MM.1S (cell line): ENCODE measurements at regions not wholly inside any gene's neighbourhood (a gene's known extent, or its start where the extent isn't known, plus 50 kb on each side); places are given as distances from the start of the nearest gene placed in this dataset.

Source experiments
- DNase-seq: peaks from one replicate; pipeline ENCODE4 v3.0.0-alpha.2; 2015
- H2AFZ ChIP-seq: fragments of 300-600 bp; sonication (generic); 2 replicates; pipeline ENCODE4 v1.6.0; 2016; ENCODE audit warnings: antibody characterized with exemption, low read length
- H3F3A ChIP-seq: fragments of 300-600 bp; sonication (generic); 2 replicates; pipeline ENCODE4 v1.6.1; 2016; ENCODE audit warnings: mild to moderate bottlenecking, antibody characterized with exemption, low read length, moderate library complexity, mixed read lengths; ENCODE audit not compliant: insufficient read depth
- H3K27ac ChIP-seq: fragments of 300-600 bp; sonication (generic); 2 replicates; pipeline ENCODE4 v1.5.1; 2016; ENCODE audit warnings: mild to moderate bottlenecking, low read length
- H3K27me3 ChIP-seq: fragments of 300-600 bp; sonication (generic); replicated peaks from 2 replicates; pipeline ENCODE4 v1.6.0; 2016; ENCODE audit warnings: low read length; ENCODE audit not compliant: insufficient read depth
- H3K36me3 ChIP-seq: fragments of 300-600 bp; sonication (generic); replicated peaks from 2 replicates; pipeline ENCODE4 v1.6.1; 2016; ENCODE audit warnings: mild to moderate bottlenecking, low read length, mixed read lengths; ENCODE audit not compliant: insufficient read depth
- H3K4me1 ChIP-seq: fragments of 300-600 bp; sonication (generic); 2 replicates; pipeline ENCODE4 v1.6.1; 2016; ENCODE audit warnings: low read length, mixed read lengths
- H3K4me2 ChIP-seq: fragments of 300-600 bp; sonication (generic); 2 replicates; pipeline ENCODE4 v1.6.0; 2016; ENCODE audit warnings: low read depth, low read length
- H3K4me3 ChIP-seq: fragments of 300-600 bp; sonication (generic); 2 replicates; pipeline ENCODE4 v1.5.1; 2016; ENCODE audit warnings: low read length, mixed read lengths
- H3K79me2 ChIP-seq: fragments of 300-600 bp; sonication (generic); 2 replicates; pipeline ENCODE4 v1.6.1; 2016; ENCODE audit warnings: mixed run types, low read length, mixed read lengths
- H3K9ac ChIP-seq: fragments of 300-600 bp; sonication (generic); 2 replicates; pipeline ENCODE4 v1.6.1; 2016; ENCODE audit warnings: low read length, mixed read lengths
- H3K9me2 ChIP-seq: fragments of 300-600 bp; sonication (generic); replicated peaks from 2 replicates; pipeline ENCODE4 v1.6.1; 2016; ENCODE audit warnings: mild to moderate bottlenecking, low read length, mixed read lengths; ENCODE audit not compliant: insufficient read depth
- H3K9me3 ChIP-seq: fragments of 300-600 bp; sonication (generic); replicated peaks from 2 replicates; pipeline ENCODE4 v1.6.1; 2016; ENCODE audit warnings: mild to moderate bottlenecking, low read length, mixed read lengths; ENCODE audit not compliant: insufficient read depth
- H4K20me1 ChIP-seq: fragments of 300-600 bp; sonication (generic); 2 replicates; pipeline ENCODE4 v1.6.1; 2016; ENCODE audit warnings: mild to moderate bottlenecking, low read length, moderate library complexity, mixed read lengths; ENCODE audit not compliant: insufficient read depth
- EZH2 ChIP-seq: fragments of 300-600 bp; sonication (generic); optimal IDR thresholded peaks from 2 replicates; pipeline ENCODE3; 2017; ENCODE audit warnings: low read depth, mild to moderate bottlenecking, antibody characterized with exemption, low read length, mixed read lengths
- EZH2phosphoT487 ChIP-seq: fragments of 300-600 bp; sonication (generic); IDR thresholded peaks from 2 replicates; pipeline ENCODE4 v1.6.1; 2018; ENCODE audit warnings: antibody characterized with exemption, low read length
- TF ChIP-seq, protein P1 (sequence below): fragments of 300-600 bp; sonication (generic); IDR thresholded peaks from 2 replicates; pipeline ENCODE4 v1.5.1; 2016; ENCODE audit warnings: antibody characterized with exemption, low read length, mixed read lengths

DNA sequence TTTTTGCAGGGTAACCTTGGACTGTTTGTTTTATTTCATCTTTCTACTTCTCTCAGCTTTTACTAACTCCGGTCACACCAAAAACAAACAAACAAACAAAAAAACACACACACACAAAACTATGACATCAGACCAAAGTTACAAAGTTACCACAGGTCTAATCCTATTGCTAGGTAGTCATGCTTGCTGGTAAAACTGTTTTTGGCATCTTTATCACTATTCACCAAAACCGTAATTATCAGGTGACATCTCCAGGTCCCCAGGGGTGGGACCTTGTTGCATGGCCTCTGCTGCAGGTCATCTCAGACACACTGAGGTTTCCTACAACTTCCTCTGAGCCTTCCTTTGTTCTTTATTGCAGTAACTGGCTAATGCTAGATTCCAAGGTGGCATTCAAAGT, 162.3 kb downstream of the ABCA8 start:
- no peak overlapping the region for H3K4me2 ChIP-seq
- no peak overlapping the region for H3K4me3 ChIP-seq
- no peaks in the 10 kb centered on the region for H3K9me3 ChIP-seq
- H4K20me1 ChIP-seq: no peaks in the 10 kb centered on the region
- H3F3A ChIP-seq: no peaks in the 10 kb centered on the region
- no peak overlapping the region for H3K27ac ChIP-seq
- TF ChIP-seq EZH2 (no peak), EZH2phosphoT487 (no peak)
- TF ChIP-seq, protein P1, sequence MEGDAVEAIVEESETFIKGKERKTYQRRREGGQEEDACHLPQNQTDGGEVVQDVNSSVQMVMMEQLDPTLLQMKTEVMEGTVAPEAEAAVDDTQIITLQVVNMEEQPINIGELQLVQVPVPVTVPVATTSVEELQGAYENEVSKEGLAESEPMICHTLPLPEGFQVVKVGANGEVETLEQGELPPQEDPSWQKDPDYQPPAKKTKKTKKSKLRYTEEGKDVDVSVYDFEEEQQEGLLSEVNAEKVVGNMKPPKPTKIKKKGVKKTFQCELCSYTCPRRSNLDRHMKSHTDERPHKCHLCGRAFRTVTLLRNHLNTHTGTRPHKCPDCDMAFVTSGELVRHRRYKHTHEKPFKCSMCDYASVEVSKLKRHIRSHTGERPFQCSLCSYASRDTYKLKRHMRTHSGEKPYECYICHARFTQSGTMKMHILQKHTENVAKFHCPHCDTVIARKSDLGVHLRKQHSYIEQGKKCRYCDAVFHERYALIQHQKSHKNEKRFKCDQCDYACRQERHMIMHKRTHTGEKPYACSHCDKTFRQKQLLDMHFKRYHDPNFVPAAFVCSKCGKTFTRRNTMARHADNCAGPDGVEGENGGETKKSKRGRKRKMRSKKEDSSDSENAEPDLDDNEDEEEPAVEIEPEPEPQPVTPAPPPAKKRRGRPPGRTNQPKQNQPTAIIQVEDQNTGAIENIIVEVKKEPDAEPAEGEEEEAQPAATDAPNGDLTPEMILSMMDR: no peak
- no peak overlapping the region for H2AFZ ChIP-seq
- no peaks in the 10 kb centered on the region for H3K9me2 ChIP-seq
- H3K27me3 ChIP-seq: no peaks in the 10 kb centered on the region
- H3K36me3 ChIP-seq: no peaks in the 10 kb centered on the region
- no peaks in the 10 kb centered on the region for H3K79me2 ChIP-seq
- no peak overlapping the region for H3K9ac ChIP-seq
- no peak for DNase-seq
- no peaks in the 10 kb centered on the region for H3K4me1 ChIP-seq

DNA sequence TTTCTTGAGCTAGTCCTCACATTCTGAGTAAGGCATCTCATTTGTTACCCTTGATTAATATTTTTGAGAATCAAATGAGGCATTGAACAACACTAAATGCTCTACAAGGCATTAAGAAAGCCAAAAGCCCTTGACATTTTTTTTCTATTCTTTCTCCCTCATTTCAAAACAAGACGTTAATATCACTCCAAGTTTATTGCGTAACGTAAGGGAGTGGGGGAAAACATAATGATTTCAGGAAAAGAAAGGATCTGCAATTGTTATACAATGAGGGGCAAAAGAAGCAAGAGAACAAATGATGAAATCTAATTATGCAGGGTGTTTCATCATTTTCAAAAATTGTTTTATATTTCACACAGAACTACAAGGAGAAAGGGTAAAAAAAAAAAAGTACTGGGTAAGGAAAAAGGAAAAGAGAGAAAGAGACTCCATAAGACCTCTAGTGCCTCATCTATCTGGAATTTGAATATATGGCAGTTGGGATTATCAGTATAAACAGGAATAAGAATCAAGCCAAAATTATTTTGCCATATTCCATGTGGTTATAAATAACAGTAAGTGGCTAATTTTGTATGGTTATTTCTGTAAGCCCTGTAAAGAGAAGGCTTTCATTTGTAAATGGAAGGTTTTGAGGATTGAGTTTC, 163.0 kb downstream of the ABCA8 start:
- no peaks in the 10 kb centered on the region for H3K9me2 ChIP-seq
- H3K4me2 ChIP-seq: no peak overlapping the region
- H3F3A ChIP-seq: no peaks in the 10 kb centered on the region
- no peak overlapping the region for H2AFZ ChIP-seq
- no peaks in the 10 kb centered on the region for H3K9me3 ChIP-seq
- no peaks in the 10 kb centered on the region for H3K27me3 ChIP-seq
- no peak overlapping the region for H3K4me3 ChIP-seq
- no peaks in the 10 kb centered on the region for H3K79me2 ChIP-seq
- no peaks in the 10 kb centered on the region for H3K4me1 ChIP-seq
- no peak overlapping the region for H3K27ac ChIP-seq
- no peaks in the 10 kb centered on the region for H4K20me1 ChIP-seq
- no peak overlapping the region for H3K9ac ChIP-seq
- no peak for DNase-seq
- no peaks in the 10 kb centered on the region for H3K36me3 ChIP-seq
- TF ChIP-seq EZH2phosphoT487 (no peak), EZH2 (no peak)
- TF ChIP-seq, protein P1: no peak

DNA sequence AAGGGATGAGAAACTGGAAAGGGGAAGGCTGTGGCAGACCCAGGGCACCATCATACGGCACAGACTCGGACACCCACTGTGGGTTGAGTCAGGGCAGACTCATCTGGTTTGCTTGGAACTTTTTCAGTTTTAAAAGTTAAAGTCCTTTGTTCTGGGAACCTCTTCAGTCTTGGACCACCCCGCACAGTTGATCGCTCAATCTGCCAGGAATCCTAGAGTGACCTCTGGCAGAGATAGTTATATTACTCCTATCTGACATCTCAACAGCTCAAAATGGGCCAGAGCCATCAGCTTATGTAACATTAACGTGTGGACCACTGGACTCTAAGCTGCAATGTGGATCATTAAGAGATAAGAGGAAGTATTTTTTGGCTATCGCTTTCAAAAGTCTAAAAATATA, 164.3 kb downstream of the ABCA8 start:
- no peak overlapping the region for H3K9ac ChIP-seq
- no peaks in the 10 kb centered on the region for H3K27me3 ChIP-seq
- H3K4me1 ChIP-seq: no peaks in the 10 kb centered on the region
- H4K20me1 ChIP-seq: no peaks in the 10 kb centered on the region
- H3K27ac ChIP-seq: no peak overlapping the region
- no peaks in the 10 kb centered on the region for H3K36me3 ChIP-seq
- TF ChIP-seq EZH2phosphoT487 (no peak), EZH2 (no peak)
- TF ChIP-seq, protein P1: no peak
- no peaks in the 10 kb centered on the region for H3K9me3 ChIP-seq
- no peaks in the 10 kb centered on the region for H3K9me2 ChIP-seq
- H3K4me2 ChIP-seq: no peak overlapping the region
- H3K4me3 ChIP-seq: no peak overlapping the region
- H2AFZ ChIP-seq: no peak overlapping the region
- no peak for DNase-seq
- no peaks in the 10 kb centered on the region for H3F3A ChIP-seq
- no peaks in the 10 kb centered on the region for H3K79me2 ChIP-seq
